Endothelial cell (in vitro differentiated cells): ENCODE measurements at regions not wholly inside any gene's neighbourhood (a gene's known extent, or its start where the extent isn't known, plus 50 kb on each side); places are given as distances from the start of the nearest gene placed in this dataset.

ENCODE experiments used
- DNase-seq: peaks from one replicate; pipeline ENCODE4 v3.0.0; 2021; ENCODE audit warnings: low spot score
- H3K27ac Mint-ChIP-seq: one replicate; pipeline ENCODE4 v1.8.0; 2021; ENCODE audit warnings: mixed read lengths, inconsistent platforms; ENCODE audit not compliant: unreplicated experiment
- H3K27me3 Mint-ChIP-seq: one replicate; pipeline ENCODE4 v1.8.0; 2021; ENCODE audit warnings: mild to moderate bottlenecking, moderate library complexity, mixed read lengths, inconsistent platforms; ENCODE audit not compliant: unreplicated experiment
- H3K36me3 Mint-ChIP-seq: one replicate; pipeline ENCODE4 v1.8.0; 2021; ENCODE audit warnings: mild to moderate bottlenecking, low read depth, mixed read lengths, inconsistent platforms; ENCODE audit not compliant: unreplicated experiment
- H3K4me1 Mint-ChIP-seq: one replicate; pipeline ENCODE4 v1.8.0; 2021; ENCODE audit warnings: mild to moderate bottlenecking, mixed read lengths, inconsistent platforms; ENCODE audit not compliant: unreplicated experiment
- H3K4me3 Mint-ChIP-seq: one replicate; pipeline ENCODE4 v1.8.0; 2021; ENCODE audit warnings: mild to moderate bottlenecking, mixed read lengths, inconsistent platforms; ENCODE audit not compliant: unreplicated experiment
- H3K9me3 Mint-ChIP-seq: one replicate; pipeline ENCODE4 v1.8.0; 2021; ENCODE audit warnings: mixed read lengths, inconsistent platforms; ENCODE audit not compliant: unreplicated experiment
- TF ChIP-seq, protein P1 (sequence below): fragments of 200-600 bp; sonication (generic); IDR thresholded peaks from one replicate; pipeline ENCODE4 v1.5.0; 2021; ENCODE audit warnings: antibody characterized with exemption; ENCODE audit not compliant: unreplicated experiment

DNA sequence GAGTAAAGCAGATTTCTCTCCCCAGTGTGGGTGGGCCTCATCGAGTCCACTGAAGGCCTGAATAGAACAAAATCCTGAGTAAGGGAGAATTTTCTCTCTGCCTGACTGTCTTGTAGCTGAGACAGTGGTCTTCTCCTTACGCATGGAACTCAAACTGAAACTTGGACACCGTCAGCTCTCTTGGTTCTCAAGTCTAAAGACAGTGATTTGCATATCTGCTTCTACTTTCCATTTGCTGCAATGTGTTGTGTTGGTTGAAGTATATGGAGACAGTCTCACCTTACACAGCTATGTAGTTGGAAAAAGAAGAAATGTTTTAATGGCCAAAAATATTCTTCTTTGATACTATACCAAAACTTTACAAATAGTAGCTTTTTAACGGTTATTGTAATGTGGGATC is 160.2 kb upstream of the LMNTD1 start:
- Mint-ChIP-seq H3K36me3 (no peaks in the 10 kb centered on the region), H3K9me3 (peaks cover 6% of the 10 kb centered on the region), H3K4me3 (no peak overlapping the region), H3K4me1 (no peaks in the 10 kb centered on the region), H3K27ac (no peak overlapping the region), H3K27me3 (peaks cover 2% of the 10 kb centered on the region)
- no peak for DNase-seq
- TF ChIP-seq, protein P1, sequence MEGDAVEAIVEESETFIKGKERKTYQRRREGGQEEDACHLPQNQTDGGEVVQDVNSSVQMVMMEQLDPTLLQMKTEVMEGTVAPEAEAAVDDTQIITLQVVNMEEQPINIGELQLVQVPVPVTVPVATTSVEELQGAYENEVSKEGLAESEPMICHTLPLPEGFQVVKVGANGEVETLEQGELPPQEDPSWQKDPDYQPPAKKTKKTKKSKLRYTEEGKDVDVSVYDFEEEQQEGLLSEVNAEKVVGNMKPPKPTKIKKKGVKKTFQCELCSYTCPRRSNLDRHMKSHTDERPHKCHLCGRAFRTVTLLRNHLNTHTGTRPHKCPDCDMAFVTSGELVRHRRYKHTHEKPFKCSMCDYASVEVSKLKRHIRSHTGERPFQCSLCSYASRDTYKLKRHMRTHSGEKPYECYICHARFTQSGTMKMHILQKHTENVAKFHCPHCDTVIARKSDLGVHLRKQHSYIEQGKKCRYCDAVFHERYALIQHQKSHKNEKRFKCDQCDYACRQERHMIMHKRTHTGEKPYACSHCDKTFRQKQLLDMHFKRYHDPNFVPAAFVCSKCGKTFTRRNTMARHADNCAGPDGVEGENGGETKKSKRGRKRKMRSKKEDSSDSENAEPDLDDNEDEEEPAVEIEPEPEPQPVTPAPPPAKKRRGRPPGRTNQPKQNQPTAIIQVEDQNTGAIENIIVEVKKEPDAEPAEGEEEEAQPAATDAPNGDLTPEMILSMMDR = no peak

DNA sequence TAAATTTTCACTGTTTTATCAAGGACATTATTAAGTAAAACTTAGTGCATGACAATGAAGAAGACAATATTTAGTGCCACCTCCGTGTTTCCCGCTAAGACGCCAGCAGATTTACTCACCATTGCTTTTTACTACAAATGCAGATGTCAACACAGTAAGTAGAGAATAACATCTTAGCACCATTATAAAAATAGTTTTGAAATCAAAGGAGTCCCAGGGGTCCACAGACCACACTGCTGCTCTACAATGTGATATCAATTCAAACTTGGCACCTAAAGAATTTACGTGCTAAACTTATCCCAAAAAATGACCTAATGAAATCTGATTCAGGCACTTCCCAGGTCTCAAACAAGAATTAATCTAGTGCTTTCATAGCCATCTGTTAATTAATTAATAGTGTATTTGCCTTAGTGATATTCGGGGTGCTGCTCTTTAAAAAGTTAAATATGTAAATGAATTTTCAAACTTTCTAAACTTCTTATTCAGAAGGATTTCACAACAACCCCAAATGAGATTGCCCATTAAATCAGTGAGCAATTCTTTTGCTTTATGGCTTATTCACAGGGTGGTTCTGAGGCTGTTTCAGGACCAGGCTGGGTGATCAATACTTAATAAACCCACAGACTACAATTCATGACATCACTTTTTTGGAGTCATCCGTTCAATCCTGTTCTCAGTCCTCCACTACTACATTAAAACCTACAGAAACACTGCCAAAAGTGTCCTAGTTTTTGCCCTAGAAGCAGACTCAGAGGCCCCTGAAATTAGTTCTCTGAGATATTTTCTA is 161.3 kb upstream of the LMNTD1 start:
- Mint-ChIP-seq H3K27ac (no peak overlapping the region), H3K27me3 (peaks cover 2% of the 10 kb centered on the region), H3K36me3 (no peaks in the 10 kb centered on the region), H3K4me3 (no peak overlapping the region), H3K9me3 (no peaks in the 10 kb centered on the region), H3K4me1 (peaks cover 3% of the 10 kb centered on the region)
- no peak for DNase-seq
- TF ChIP-seq, protein P1 = no peak

DNA sequence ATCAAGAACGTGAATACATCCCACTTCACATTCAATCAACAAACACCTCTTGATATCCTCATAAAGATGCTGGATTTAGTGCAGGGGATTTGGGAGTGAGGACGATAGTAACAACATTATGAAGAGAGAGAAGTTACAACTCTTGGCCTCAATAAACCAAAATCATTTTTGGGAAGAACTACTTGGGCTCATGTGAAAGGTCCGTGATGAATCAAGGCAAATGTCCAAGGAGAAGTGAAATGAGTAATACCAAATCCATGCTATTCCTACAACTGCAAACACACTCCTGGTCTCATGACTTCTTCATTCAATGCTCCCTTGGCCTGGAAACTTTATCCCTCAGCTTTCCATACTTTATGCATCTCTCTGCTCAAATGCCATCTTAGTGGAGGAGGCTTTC is 162.0 kb upstream of the LMNTD1 start:
- Mint-ChIP-seq H3K4me1 (peaks cover 3% of the 10 kb centered on the region), H3K9me3 (no peaks in the 10 kb centered on the region), H3K27ac (no peak overlapping the region), H3K4me3 (no peak overlapping the region), H3K36me3 (no peaks in the 10 kb centered on the region), H3K27me3 (peaks cover 2% of the 10 kb centered on the region)
- no peak for DNase-seq
- TF ChIP-seq, protein P1 = no peak

DNA sequence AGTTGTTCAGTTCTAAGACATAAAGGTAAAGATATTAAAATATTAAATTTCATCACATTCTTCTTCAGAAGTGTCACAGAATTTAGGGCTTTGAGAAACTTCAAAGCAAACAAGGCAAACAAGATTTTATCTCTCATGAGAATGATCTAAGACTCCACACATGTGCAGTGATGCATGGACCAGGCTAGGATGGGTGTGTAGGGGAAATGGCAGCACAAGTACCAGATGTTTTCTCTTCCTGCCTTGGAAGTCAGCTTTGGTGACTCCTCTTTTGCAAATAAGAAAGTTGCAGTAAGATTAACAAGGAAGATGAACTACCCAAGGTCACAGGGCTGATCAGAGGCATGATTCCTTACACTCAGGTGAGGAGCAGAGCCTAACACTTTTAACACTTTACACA is 163.8 kb upstream of the LMNTD1 start:
- Mint-ChIP-seq H3K4me1 (peaks cover 3% of the 10 kb centered on the region), H3K27ac (no peak overlapping the region), H3K4me3 (no peak overlapping the region), H3K27me3 (peaks cover 2% of the 10 kb centered on the region), H3K9me3 (no peaks in the 10 kb centered on the region), H3K36me3 (no peaks in the 10 kb centered on the region)
- no peak for DNase-seq
- TF ChIP-seq, protein P1 = no peak

DNA sequence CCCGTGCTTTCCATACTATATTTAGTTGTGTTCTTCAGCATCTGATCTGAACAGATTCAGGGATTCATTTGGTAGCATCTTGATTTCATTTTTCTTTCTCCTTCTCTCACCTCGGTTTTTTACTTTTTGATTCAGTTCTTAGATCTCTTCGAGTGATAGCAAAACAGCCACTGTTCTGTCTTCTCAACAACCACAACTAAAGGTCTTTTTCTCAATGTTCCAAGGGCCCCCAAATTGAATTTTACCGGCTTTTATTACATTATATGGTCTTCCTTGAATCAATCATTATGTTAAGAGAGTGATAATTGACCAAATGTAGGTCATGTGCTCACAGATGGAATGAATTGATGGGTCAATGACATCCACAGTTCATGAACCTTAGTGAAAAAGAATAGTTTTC is 164.5 kb upstream of the LMNTD1 start:
- H3K4me1 Mint-ChIP-seq = peaks cover 3% of the 10 kb centered on the region
- DNase-seq = no peak
- H3K36me3 Mint-ChIP-seq = no peaks in the 10 kb centered on the region

More for the DNA sequence above, 164.5 kb upstream of the LMNTD1 start:
- no peaks in the 10 kb centered on the region for H3K9me3 Mint-ChIP-seq
- no peak overlapping the region for H3K27ac Mint-ChIP-seq
- TF ChIP-seq, protein P1 = no peak
- H3K27me3 Mint-ChIP-seq = peaks cover 2% of the 10 kb centered on the region
- no peak overlapping the region for H3K4me3 Mint-ChIP-seq
